ENCODE measurements at regions not wholly inside any gene's neighbourhood (a gene's known extent, or its start where the extent isn't known, plus 50 kb on each side); places are given as distances from the start of the nearest gene placed in this dataset.

- Histone ChIP-seq H3K4me3 (ENCODE audit: low read depth, low read length) (no peak overlapping the region), H3K27ac (ENCODE audit: extremely low read depth, low read depth, low read length) (peak overlapping the region; percentile 5; the same call in 1 of the 2 replicates), H3K4me1 (ENCODE audit: control insufficient read depth, insufficient read depth, low read length) (peaks cover 31% of the 10 kb centered on the region), H3K36me3 (ENCODE audit: control insufficient read depth in 2 of 2, insufficient read depth in 1 of 2, low read length in 2 of 2) (no peaks in the 10 kb centered on the region), H3K9me3 (ENCODE audit: control insufficient read depth, insufficient read depth, low read depth, low read length) (no peaks in the 10 kb centered on the region)
- ChIA-PET POLR2A (interaction anchor here (0.8 to 1.8 kb wide), 2 partner anchors 40 to 89 kb away, joined by 3 to 11 read pairs; partner anchors contain the start of gene ARHGAP29), CTCF (interaction anchor here (0.5 to 11.9 kb wide), 6 partner anchors 9 to 280 kb away, joined by 3 to 389 read pairs (median 5); no protein-coding TSS in a partner anchor)
- no peak for TF ChIP-seq ZNF639 (tag by site-specific recombination; IDR thresholded peaks at IDR 0.05)
- no peak for TF ChIP-seq SP2 (tag by site-specific recombination; IDR thresholded peaks at IDR 0.05)
- TF ChIP-seq MYNN (tag by site-specific recombination; IDR thresholded peaks at IDR 0.05; ENCODE audit: borderline replicate concordance): no peak
- no peak for TF ChIP-seq ZNF423 (tag by site-specific recombination; IDR thresholded peaks at IDR 0.05)
- TF ChIP-seq ZBTB6 (tag by site-specific recombination; IDR thresholded peaks at IDR 0.05): no peak
- TF ChIP-seq ZNF623 (tag by site-specific recombination; IDR thresholded peaks at IDR 0.05): no peak
- TF ChIP-seq ZNF549 (tag by site-specific recombination; IDR thresholded peaks at IDR 0.05): no peak
- TF ChIP-seq ZNF701 (tag by site-specific recombination; IDR thresholded peaks at IDR 0.05): no peak
- TF ChIP-seq ZNF404 (tag by site-specific recombination; IDR thresholded peaks at IDR 0.05): no peak
- TF ChIP-seq GLI2 (tag by site-specific recombination; IDR thresholded peaks at IDR 0.05; ENCODE audit: borderline replicate concordance, low read depth): no peak
- TF ChIP-seq ZNF654 (tag by site-specific recombination; IDR thresholded peaks at IDR 0.05; ENCODE audit: low read depth): no peak
- TF ChIP-seq PATZ1 (tag by site-specific recombination; IDR thresholded peaks at IDR 0.05): no peak
- no peak for TF ChIP-seq ZFP41 (tag by site-specific recombination; IDR thresholded peaks at IDR 0.05; ENCODE audit: borderline replicate concordance)
- no peak for TF ChIP-seq KLF16 (tag by site-specific recombination; IDR thresholded peaks at IDR 0.05)
- no peak for TF ChIP-seq ZNF664 (tag by site-specific recombination; IDR thresholded peaks at IDR 0.05)
- TF ChIP-seq ZNF169 (tag by site-specific recombination; IDR thresholded peaks at IDR 0.05): no peak
These were observed 88.9 kb upstream of the ARHGAP29 start for GRCh38 chr1:94326329-94326728.

GRCh38 chr1:94325377-94326302, 88.3 kb upstream of the ARHGAP29 start:
- peak overlapping the region; percentile 68 for H3K27ac ChIP-seq (ENCODE audit: extremely low read depth, low read depth, low read length)
- POLR2A ChIA-PET: interaction anchor here (0.8 to 1.8 kb wide), 2 partner anchors 41 to 88 kb away, joined by 3 to 11 read pairs; partner anchors contain the start of gene ARHGAP29
- CTCF ChIA-PET: interaction anchor here (0.5 to 11.9 kb wide), 5 partner anchors 10 to 286 kb away, joined by 3 to 389 read pairs (median 6); no protein-coding TSS in a partner anchor
- TF ChIP-seq SP7 (tag by site-specific recombination; IDR thresholded peaks at IDR 0.05): peak; percentile 7; the same call in 1 of the 2 replicates
- TF ChIP-seq ZNF391 (tag by site-specific recombination; IDR thresholded peaks at IDR 0.05; ENCODE audit: borderline replicate concordance, low read depth): no peak
- peak; percentile 44 for TF ChIP-seq ZNF398 (tag by site-specific recombination; IDR thresholded peaks at IDR 0.05)
- TF ChIP-seq ZFHX2 (tag by site-specific recombination; conservative IDR thresholded peaks at IDR 0.05): no peak
- TF ChIP-seq ZNF184 (tag by site-specific recombination; IDR thresholded peaks at IDR 0.05): 0 out of 2 replicates have a peak, but pooled peaks have one; percentile 16
- TF ChIP-seq ZNF600 (tag by site-specific recombination; IDR thresholded peaks at IDR 0.05): peak; percentile 71
- TF ChIP-seq ZNF629 (tag by site-specific recombination; IDR thresholded peaks at IDR 0.05): peak; percentile 67; the same call in 1 of the 2 replicates
- TF ChIP-seq ZNF362 (tag by site-specific recombination; IDR thresholded peaks at IDR 0.05): peak; percentile 70; the same call in 1 of the 2 replicates
- TF ChIP-seq ZNF157 (tag by site-specific recombination; IDR thresholded peaks at IDR 0.05): no peak
- 0 out of 2 replicates have a peak, but pooled peaks have one; percentile 58 for TF ChIP-seq BCL11A (tag by site-specific recombination; IDR thresholded peaks at IDR 0.05; ENCODE audit: low read depth)
- TF ChIP-seq ZNF416 (tag by site-specific recombination; IDR thresholded peaks at IDR 0.05): no peak

More at GRCh38 chr1:94325377-94326302, 88.3 kb upstream of the ARHGAP29 start:
- no peaks in the 10 kb centered on the region for H3K9me3 ChIP-seq (ENCODE audit: control insufficient read depth, insufficient read depth, low read depth, low read length)
- no peaks in the 10 kb centered on the region for H3K36me3 ChIP-seq (ENCODE audit: control insufficient read depth in 2 of 2, insufficient read depth in 1 of 2, low read length in 2 of 2)
- no peak overlapping the region for H3K4me3 ChIP-seq (ENCODE audit: low read depth, low read length)
- H3K4me1 ChIP-seq (ENCODE audit: control insufficient read depth, insufficient read depth, low read length): peaks cover 31% of the 10 kb centered on the region

Measured in HEK293 (cell line).